CD8-positive, alpha-beta memory T cell (primary cell): ENCODE measurements at regions not wholly inside any gene's neighbourhood (a gene's known extent, or its start where the extent isn't known, plus 50 kb on each side); places are given as distances from the start of the nearest gene placed in this dataset.
A peak's percentile ranks its signal among the peaks of the same experiment; 100 is the strongest.
"Not testable (repeated sequence)": the region's sequence is repeated elsewhere in the genome, so short reads cannot be mapped to it uniquely, and the experiment has no call there.

Source experiments
- CTCF ChIA-PET: fragments of 350-600 bp; sonication (Branson Sonifier 250); formaldehyde crosslinking; loops from one replicate; lab custom pipeline; 2021; ENCODE audit warnings: antibody characterized with exemption; lab: Charles Lee
- POLR2A ChIA-PET: fragments of 350-600 bp; sonication (Branson Sonifier 250); formaldehyde crosslinking; loops from one replicate; lab custom pipeline; 2021; ENCODE audit warnings: antibody characterized with exemption; lab: Charles Lee
- DNase-seq, 5 donors: peaks; one replicate each; pipeline versions ENCODE4 v3.0.0 to v3.0.0-alpha.2; 2020 to 2022; ENCODE audit warnings: mixed read lengths in 1 of 5
- H3K27ac ChIP-seq: one replicate; pipeline ENCODE4 v1.7.0; 2013; ENCODE audit warnings: low read depth, mild to moderate bottlenecking, low read length, moderate library complexity
- H3K27me3 ChIP-seq: 2 replicates; pipeline ENCODE4 v1.7.0; 2013; ENCODE audit warnings: low read length, mild to moderate bottlenecking; ENCODE audit not compliant: insufficient read depth, poor library complexity, severe bottlenecking
- H3K36me3 ChIP-seq: 2 replicates; pipeline ENCODE4 v1.7.0; 2013; ENCODE audit warnings: mild to moderate bottlenecking, low read length, moderate library complexity; ENCODE audit not compliant: insufficient read depth
- H3K4me1 ChIP-seq: 2 replicates; pipeline ENCODE4 v1.7.0; 2013; ENCODE audit warnings: mild to moderate bottlenecking, low read length, moderate library complexity; ENCODE audit not compliant: insufficient read depth
- H3K4me3 ChIP-seq: 2 replicates; pipeline ENCODE4 v1.7.0; 2013; ENCODE audit warnings: mild to moderate bottlenecking, low read length
- H3K9me3 ChIP-seq: 2 replicates; pipeline ENCODE4 v1.7.0; 2013; ENCODE audit warnings: mild to moderate bottlenecking, low read length
- H3K27ac Mint-ChIP-seq, 8 donors: one replicate each; pipeline ENCODE4 v1.8.0; 2020 to 2021; ENCODE audit warnings: mixed read lengths in 8 of 8, mild to moderate bottlenecking in 6 of 8, inconsistent platforms in 3 of 8, moderate library complexity in 3 of 8
- H3K27me3 Mint-ChIP-seq, 2 donors: one replicate each; pipeline ENCODE4 v1.8.0; 2020 to 2021; ENCODE audit warnings: mixed read lengths in 2 of 2, mild to moderate bottlenecking in 1 of 2, moderate library complexity in 1 of 2
- H3K36me3 Mint-ChIP-seq, 3 donors: one replicate each; pipeline ENCODE4 v1.8.0; 2020 to 2021; ENCODE audit warnings: mixed read lengths in 3 of 3, inconsistent platforms in 1 of 3, mild to moderate bottlenecking in 1 of 3
- H3K4me1 Mint-ChIP-seq, 3 donors: one replicate each; pipeline ENCODE4 v1.8.0; 2020 to 2021; ENCODE audit warnings: mixed read lengths in 3 of 3, inconsistent platforms in 1 of 3, mild to moderate bottlenecking in 1 of 3
- H3K4me3 Mint-ChIP-seq, 7 donors: one replicate each; pipeline ENCODE4 v1.8.0; 2020 to 2021; ENCODE audit warnings: mixed read lengths in 7 of 7, mild to moderate bottlenecking in 6 of 7, moderate library complexity in 4 of 7, inconsistent platforms in 2 of 7
- H3K9me3 Mint-ChIP-seq, 5 donors: one replicate each; pipeline ENCODE4 v1.8.0; 2020 to 2022; ENCODE audit warnings: mixed read lengths in 5 of 5, mild to moderate bottlenecking in 3 of 5, moderate library complexity in 2 of 5, inconsistent platforms in 1 of 5

DNA sequence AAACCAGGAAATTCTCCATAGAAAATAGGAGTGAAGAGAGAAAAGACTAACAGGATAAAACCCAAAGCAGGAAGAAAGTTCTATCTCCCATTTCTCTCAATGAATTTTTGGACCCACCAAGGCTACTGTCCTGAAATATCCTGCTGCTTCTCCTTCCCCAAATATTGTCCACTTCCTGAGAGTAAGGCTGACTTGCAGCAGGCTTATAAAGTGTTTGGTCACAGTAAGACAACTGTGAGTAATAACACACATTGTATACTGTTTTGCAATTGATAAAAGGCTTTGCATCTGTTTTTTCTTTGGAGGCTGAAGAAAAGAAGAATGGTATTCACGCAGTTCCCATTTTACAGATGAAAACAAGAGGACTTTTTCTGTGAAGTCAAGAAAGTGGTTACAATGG, 52.8 kb downstream of the FOXD4L6 start:
- POLR2A ChIA-PET, H3K36me3 ChIP-seq, DNase-seq, H3K9me3 Mint-ChIP-seq, H3K27me3 ChIP-seq, H3K9me3 ChIP-seq, H3K4me3 ChIP-seq, H3K27ac ChIP-seq, H3K36me3 Mint-ChIP-seq, H3K27ac Mint-ChIP-seq, CTCF ChIA-PET, H3K4me1 ChIP-seq: not testable (repeated sequence)
- H3K4me3 Mint-ChIP-seq, result peak overlapping the region in 2 of 7 donors; percentile 76 to 78
- H3K27me3 Mint-ChIP-seq, result peaks cover 23 to 41% of the 10 kb centered on the region in 2 donors
- peaks cover 10 to 16% (median 15%) of the 10 kb centered on the region in 3 donors for H3K4me1 Mint-ChIP-seq

- Mint-ChIP-seq H3K4me3 (peak overlapping the region; percentile 65 to 88 (median 75)), H3K27me3 (peaks cover 23 to 38% of the 10 kb centered on the region in 2 donors), H3K4me1 (peaks cover 10 to 16% (median 15%) of the 10 kb centered on the region in 3 donors)
- H3K9me3 Mint-ChIP-seq, H3K4me3 ChIP-seq, CTCF ChIA-PET, H3K36me3 ChIP-seq, H3K27ac ChIP-seq, H3K9me3 ChIP-seq, H3K27me3 ChIP-seq, H3K36me3 Mint-ChIP-seq, POLR2A ChIA-PET, H3K27ac Mint-ChIP-seq, H3K4me1 ChIP-seq: not testable (repeated sequence)
- peak in 1 of 5 donors; percentile 16 for DNase-seq
Measured at GRCh38 chr9:41074356-41074942, 54.0 kb downstream of the FOXD4L6 start.

DNA sequence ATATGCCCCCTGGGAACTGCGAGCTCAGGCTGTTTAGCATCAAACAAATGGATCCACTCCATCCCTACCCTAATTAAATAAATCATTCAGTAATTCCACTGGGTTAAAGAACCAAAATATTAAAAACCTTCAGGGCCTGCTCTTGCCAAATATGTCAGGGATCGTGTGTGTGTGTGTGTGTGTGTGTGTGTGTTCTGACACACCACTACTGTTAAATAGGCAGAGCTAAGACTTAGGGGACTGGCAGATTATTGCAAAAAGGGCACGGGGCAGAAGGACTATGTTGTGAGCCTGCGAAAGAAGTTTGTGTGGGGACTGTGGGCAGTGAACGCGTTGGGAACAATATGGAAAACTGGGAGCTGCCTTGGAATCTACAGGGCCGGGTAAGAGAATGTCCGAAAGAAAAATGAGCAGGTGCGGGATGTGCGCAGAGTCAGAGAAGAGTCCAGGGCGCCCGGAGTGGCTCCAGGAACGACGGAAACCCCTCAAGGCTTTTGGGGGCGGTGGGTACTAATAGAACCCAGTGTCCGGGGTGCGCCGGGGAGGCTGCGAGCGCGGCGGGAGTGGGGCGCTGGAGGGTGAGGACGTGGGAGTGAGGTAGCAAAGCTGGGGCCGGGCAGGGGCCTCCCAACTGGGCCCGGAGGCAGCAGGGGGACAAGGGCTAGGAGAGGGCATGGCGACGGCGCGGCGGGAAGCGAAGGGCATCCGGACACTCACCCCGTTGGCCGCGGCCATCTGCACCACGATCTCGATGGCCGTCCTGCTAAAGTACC, 54.8 kb downstream of the FOXD4L6 start:
- H3K9me3 Mint-ChIP-seq, H3K27me3 ChIP-seq, H3K36me3 Mint-ChIP-seq, POLR2A ChIA-PET, H3K36me3 ChIP-seq, H3K4me3 ChIP-seq, H3K4me1 ChIP-seq, H3K9me3 ChIP-seq, CTCF ChIA-PET, H3K27ac ChIP-seq, DNase-seq: not testable (repeated sequence)
- Mint-ChIP-seq H3K4me1 (peaks cover 10 to 16% (median 15%) of the 10 kb centered on the region in 3 donors), H3K27me3 (peaks cover 25 to 40% of the 10 kb centered on the region in 2 donors), H3K27ac (peak overlapping the region in 1 of 8 donors; percentile 83), H3K4me3 (peak overlapping the region in 6 of 7 donors; percentile 43 to 83 (median 66))

- CTCF ChIA-PET, H3K27ac ChIP-seq, H3K4me3 ChIP-seq, H3K27me3 Mint-ChIP-seq, H3K27me3 ChIP-seq, H3K4me1 ChIP-seq, H3K9me3 ChIP-seq, H3K36me3 Mint-ChIP-seq, H3K36me3 ChIP-seq, POLR2A ChIA-PET, H3K9me3 Mint-ChIP-seq: not testable (repeated sequence)
- peak overlapping the region; percentile 10 to 83 (median 55) for H3K4me3 Mint-ChIP-seq
- H3K4me1 Mint-ChIP-seq, result peaks cover 11 to 19% (median 15%) of the 10 kb centered on the region in 3 donors
- peak; percentile 13 to 67 (median 14) for DNase-seq
- peak overlapping the region in 7 of 8 donors; percentile 51 to 89 (median 72) for H3K27ac Mint-ChIP-seq
Measured at GRCh38 chr9:41064125-41064795, 64.2 kb downstream of the FOXD4L6 start.

DNA sequence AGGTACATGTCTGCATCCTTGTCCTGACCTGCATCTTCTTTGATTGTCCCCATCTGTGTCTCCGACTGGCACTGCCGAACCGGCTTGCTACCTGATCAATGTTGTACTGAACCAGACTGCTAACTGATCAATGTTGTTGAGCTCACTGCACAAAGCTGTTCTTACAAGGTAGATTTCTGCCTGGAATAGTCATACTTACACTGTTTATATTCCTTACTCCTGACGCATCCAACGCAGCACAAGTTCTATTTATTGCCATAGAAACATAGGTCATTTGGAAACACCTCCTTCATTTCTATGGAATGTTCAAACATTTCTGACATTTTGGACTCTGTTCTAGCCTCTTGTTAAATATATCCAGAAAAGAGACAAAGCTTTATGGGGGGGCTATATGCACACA, 65.2 kb downstream of the FOXD4L6 start:
- POLR2A ChIA-PET, H3K36me3 ChIP-seq, H3K36me3 Mint-ChIP-seq, H3K4me3 Mint-ChIP-seq, H3K27ac Mint-ChIP-seq, H3K27me3 ChIP-seq, H3K9me3 Mint-ChIP-seq, H3K4me1 ChIP-seq, DNase-seq, H3K27me3 Mint-ChIP-seq, H3K9me3 ChIP-seq, H3K4me3 ChIP-seq, CTCF ChIA-PET, H3K27ac ChIP-seq: not testable (repeated sequence)
- H3K4me1 Mint-ChIP-seq, result peaks cover 11 to 19% (median 15%) of the 10 kb centered on the region in 3 donors

DNA sequence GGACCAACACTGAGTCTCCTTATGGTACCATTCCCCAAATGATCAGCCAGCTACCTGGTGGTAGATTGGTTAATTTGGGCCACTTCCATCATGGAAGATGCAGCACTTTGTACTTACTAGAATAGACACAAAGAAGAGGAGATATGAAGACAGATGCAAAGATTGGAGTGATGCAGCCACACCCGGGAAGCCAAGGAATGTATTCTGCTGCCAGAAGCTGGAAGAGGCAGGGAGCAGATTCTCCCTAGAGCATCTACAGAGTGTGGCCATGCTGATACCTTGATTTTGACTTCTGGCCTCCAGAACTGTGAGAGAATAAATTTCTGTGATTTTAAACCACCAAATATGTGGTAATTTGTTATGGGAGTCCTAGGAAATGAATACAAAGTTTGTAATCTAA, 68.9 kb downstream of the FOXD4L6 start:
- POLR2A ChIA-PET, CTCF ChIA-PET, H3K36me3 ChIP-seq, H3K27ac ChIP-seq, DNase-seq, H3K27me3 ChIP-seq, H3K27ac Mint-ChIP-seq, H3K4me3 ChIP-seq, H3K36me3 Mint-ChIP-seq, H3K9me3 ChIP-seq, H3K4me1 ChIP-seq, H3K4me3 Mint-ChIP-seq, H3K27me3 Mint-ChIP-seq, H3K9me3 Mint-ChIP-seq: not testable (repeated sequence)
- peaks cover 10 to 15% (median 13%) of the 10 kb centered on the region in 3 donors for H3K4me1 Mint-ChIP-seq

DNA sequence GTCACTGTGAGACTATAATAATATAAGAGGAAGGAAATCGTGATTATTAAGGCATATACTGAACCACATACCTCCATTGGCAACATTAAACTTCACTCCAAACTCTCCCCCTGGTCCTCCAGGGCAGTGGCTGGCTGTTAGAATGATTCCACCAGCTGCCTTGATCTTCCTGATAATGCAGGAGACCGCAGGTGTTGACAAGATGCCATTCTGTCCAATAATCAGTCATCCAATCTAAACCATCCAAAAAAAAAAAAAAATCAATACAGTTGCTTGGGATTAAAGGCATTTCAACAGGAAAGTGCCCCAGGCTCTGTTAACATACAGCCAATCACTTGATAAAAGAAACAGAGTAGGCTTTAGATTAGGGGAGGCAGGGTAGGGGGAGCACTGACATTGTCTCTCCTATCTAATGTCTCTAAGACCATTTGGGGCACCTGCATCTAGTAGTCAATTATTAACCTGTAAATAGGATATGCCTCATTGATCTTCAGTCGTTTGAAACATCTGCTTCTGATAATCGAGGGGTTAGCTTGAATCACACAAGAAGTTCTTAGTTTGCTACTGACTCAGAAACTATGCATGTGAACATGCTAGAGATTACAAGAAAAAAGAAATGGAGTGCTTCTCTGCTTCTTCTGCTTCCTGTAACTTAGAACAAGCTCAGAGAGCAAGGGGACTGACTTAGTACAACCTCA, 74.7 kb downstream of the FOXD4L6 start:
- H3K36me3 ChIP-seq, POLR2A ChIA-PET: not testable (repeated sequence)

GRCh38 chr9:41048672-41049071, 79.8 kb downstream of the FOXD4L6 start:
- POLR2A ChIA-PET, H3K27ac Mint-ChIP-seq, H3K4me1 ChIP-seq, H3K4me3 ChIP-seq, DNase-seq, H3K27ac ChIP-seq, H3K36me3 ChIP-seq, H3K27me3 ChIP-seq, H3K4me1 Mint-ChIP-seq, H3K9me3 ChIP-seq, H3K4me3 Mint-ChIP-seq, CTCF ChIA-PET, H3K27me3 Mint-ChIP-seq: not testable (repeated sequence)
- Mint-ChIP-seq H3K36me3 (peaks cover 0 to 25% (median 5%) of the 10 kb centered on the region in 3 donors), H3K9me3 (peaks cover 0 to 17% (median 7%) of the 10 kb centered on the region in 5 donors)

More for the DNA sequence above, 74.7 kb downstream of the FOXD4L6 start:
- H3K4me1 Mint-ChIP-seq, H3K4me3 ChIP-seq, CTCF ChIA-PET, H3K27ac Mint-ChIP-seq, H3K27me3 Mint-ChIP-seq, H3K27ac ChIP-seq, H3K27me3 ChIP-seq, DNase-seq, H3K9me3 ChIP-seq, H3K4me1 ChIP-seq, H3K4me3 Mint-ChIP-seq: not testable (repeated sequence)
- H3K36me3 Mint-ChIP-seq, result peaks cover 4 to 29% (median 5%) of the 10 kb centered on the region in 3 donors
- H3K9me3 Mint-ChIP-seq, result peaks cover 0 to 17% (median 7%) of the 10 kb centered on the region in 5 donors
